ENCODE measurements at regions not wholly inside any gene's neighbourhood (a gene's known extent, or its start where the extent isn't known, plus 50 kb on each side); places are given as distances from the start of the nearest gene placed in this dataset.

- TF ChIP-seq EP300 (IDR thresholded peaks at IDR 0.05) (no peak), CTCF (IDR thresholded peaks at IDR 0.05) (no peak), POLR2A (IDR thresholded peaks at IDR 0.05) (no peak)
These were observed 109.3 kb downstream of the CTTN start for GRCh38 chr11:70507466-70508230.

All from ovary (tissue), 3 donors.